HG02610 (cell line): ENCODE measurements at regions not wholly inside any gene's neighbourhood (a gene's known extent, or its start where the extent isn't known, plus 50 kb on each side); places are given as distances from the start of the nearest gene placed in this dataset.

Experiments used
- ATAC-seq: cut with Tn5 transposase; IDR thresholded peaks from one replicate; pipeline ENCODE4 v1.9.1; 2021; ENCODE audit warnings: mild to moderate bottlenecking, moderate library complexity; ENCODE audit not compliant: unreplicated experiment

- no peak for ATAC-seq
Observed at GRCh38 chr2:9738062-9738461, 105.2 kb upstream of the TAF1B start.

DNA sequence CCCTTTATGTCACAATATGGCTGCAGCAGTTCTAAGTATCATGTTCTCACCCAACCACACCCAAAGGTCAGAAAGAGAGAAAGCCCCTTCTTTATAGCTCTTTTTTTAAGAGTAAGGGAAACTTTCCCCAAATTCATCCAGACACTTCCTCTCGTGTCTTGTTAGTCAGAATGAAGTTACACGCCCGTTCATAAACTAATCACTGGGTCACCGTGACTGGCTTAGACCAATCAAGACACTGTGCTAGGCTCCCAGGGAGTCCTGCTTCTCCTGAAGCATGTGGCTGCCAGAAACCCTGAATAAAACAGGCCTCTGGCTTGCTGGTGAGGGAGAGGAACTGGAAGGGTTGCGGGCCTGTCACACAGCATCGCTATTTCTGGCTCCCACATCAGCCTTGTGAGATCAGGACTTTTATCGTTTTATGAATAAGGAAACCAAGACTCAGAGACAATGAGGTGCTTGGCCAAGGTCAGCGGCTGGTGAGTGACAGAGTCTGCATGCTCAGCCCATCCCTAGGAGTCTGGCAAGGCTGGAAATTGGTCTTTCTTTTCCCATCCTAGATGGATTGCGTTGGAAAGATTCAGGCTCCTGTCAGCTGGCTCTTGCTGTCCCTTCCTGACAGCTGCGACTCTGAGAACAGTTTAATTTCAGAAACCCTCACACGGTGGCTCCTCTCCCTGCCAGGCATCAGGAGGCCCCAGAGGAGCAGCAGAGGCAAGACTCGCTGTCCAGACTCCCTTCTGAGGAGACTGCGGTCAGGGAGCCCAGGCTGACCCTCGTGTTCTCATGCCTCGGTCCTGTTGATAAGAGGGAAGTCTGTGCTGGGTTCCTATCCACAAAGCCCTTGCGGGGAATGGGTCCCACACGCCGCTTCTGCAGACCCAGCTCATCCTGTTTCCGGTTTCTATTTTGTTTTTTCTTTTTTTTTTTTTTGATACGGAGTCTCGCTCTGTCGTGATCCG, 104.5 kb upstream of the TAF1B start:
- peak; percentile 80 for ATAC-seq

GRCh38 chr2:9739531-9739964, 103.7 kb upstream of the TAF1B start:
- peak; percentile 44 for ATAC-seq

GRCh38 chr2:9740382-9741073, 102.7 kb upstream of the TAF1B start:
- no peak for ATAC-seq

DNA sequence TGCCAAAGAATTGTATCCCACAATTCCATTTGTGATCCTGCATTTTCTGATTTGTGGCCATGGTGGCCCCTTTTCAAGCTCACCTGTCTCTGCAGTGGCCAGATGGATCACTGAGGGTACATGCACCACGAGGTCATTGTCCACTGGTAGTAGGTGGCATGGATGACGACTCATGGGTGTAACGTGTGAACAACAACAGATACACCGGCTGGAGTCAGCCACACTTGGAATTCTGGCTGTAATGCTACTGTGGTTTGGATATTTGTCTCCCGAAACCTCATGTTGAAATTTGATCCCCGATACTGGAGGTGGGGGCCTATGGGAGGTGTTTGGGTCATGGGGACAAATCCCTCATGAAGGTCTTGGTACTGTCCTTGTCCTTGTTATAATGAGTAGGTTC, 102.2 kb upstream of the TAF1B start:
- ATAC-seq: no peak

DNA sequence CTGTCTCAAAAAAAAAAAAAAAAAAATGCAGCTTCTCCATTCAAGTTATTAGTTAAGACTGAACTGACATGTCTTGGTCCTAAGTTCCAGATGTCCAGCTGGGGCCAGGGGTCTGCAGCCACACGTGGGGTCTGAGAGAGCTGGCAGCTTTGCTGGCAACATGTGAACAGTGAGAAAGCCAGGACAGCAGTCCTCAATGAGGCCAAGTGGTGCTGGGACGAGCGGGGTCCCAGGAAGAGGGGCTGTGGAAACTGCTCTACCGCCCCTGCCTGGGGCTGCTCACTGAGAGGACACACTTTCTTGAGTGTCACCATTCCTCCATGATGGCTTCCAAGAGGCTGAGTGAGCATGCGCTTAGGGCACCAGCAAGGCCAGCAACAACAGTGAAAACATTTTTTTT, 100.7 kb upstream of the TAF1B start:
- no peak for ATAC-seq

GRCh38 chr2:9744256-9745004, 98.8 kb upstream of the TAF1B start:
- ATAC-seq: no peak

GRCh38 chr2:9745153-9745899, 97.9 kb upstream of the TAF1B start:
- ATAC-seq: no peak

GRCh38 chr2:9747396-9747795, 95.9 kb upstream of the TAF1B start:
- no peak for ATAC-seq

- peak; percentile 48 for ATAC-seq
Observed at GRCh38 chr2:9748577-9748976, 94.7 kb upstream of the TAF1B start.

- no peak for ATAC-seq
Observed at GRCh38 chr2:9749546-9750223, 93.6 kb upstream of the TAF1B start.

- ATAC-seq: no peak
Observed at GRCh38 chr2:9750224-9751215, 92.8 kb upstream of the TAF1B start.

GRCh38 chr2:9751831-9752230, 91.4 kb upstream of the TAF1B start:
- ATAC-seq: no peak

DNA sequence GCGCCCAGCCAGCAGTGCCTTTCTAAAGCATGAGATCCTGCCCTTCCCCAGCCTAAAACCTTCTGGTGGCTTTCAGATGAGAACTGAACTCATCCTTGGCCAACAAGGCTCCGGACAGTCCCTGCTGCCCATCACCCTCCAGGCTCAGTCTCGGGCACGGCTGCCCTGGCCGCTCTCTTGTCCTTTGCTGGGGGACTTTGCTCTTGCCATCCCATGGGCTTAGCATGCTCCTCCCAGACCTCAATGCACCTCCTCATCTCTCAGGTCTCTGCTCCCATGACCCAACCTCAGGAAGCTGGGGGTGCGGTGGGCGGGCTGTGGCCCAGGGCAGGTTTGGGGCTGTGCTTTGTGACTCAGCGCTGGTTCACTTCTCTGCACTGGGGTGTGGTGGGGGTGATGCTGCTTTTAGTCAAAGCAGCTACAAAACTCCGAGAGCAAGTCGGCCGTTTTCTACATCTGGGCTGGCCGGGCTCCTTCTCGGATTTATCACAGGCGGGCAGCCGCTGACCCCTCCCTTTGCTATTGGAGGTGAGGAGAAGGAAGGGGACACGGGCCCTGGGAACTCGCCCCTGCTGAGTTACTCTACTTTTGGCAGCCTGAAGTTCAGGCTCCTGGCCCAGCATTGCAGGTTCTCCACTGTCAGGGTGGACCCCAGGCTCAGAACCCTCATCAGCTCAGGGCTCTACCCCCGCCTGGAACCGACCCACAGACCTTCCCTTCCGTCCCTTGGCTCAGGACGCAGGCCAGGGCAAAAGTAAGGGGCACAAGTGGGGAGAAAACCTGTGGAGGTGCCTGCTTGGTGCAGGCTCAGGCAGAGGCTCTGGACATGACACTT, 90.6 kb upstream of the TAF1B start:
- no peak for ATAC-seq

- peak; percentile 64 for ATAC-seq
Observed at GRCh38 chr2:9753276-9753600, 90.0 kb upstream of the TAF1B start.

DNA sequence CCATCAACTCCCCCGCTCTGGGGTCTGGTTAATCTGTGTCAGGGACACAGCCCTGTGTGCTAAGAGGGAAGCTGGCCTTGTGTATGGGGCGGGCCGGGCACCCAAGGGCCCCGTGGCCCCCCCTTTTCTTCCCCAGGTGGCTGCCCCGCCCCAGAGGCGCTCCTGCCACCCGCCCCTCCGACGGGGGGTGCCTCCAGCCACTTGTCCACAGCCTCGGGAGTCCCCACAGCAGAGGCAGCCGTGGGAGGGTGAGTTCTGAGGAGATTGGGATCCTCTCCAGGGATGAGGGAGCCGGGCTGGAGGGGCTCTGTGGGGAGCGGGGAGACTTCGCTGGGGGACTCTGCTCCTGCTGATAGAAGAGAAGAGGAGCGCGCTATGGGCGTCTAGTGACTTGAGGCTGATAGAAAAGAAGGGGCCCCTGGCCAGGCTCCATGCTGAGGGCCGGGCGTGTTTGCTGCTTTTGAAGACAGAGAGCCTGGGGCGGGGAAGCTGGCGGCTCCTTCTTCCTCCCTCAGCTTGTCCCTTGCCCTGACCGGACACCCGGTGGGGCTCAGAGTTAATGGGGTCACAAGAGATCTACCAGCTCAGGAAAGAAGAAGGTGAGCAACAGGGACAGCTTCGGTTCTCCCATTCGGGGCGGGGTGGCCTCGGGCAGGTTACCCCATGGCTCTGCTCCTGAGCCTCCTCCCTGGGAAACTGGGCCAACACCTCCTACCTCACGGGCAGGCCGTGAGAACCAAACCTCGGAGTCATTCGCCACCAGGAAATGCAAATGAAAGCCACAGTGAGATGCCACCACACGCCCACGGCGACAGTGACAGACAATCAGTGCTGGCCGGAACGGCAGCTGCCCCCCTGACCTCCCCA, 89.4 kb upstream of the TAF1B start:
- ATAC-seq: peak; percentile 32

DNA sequence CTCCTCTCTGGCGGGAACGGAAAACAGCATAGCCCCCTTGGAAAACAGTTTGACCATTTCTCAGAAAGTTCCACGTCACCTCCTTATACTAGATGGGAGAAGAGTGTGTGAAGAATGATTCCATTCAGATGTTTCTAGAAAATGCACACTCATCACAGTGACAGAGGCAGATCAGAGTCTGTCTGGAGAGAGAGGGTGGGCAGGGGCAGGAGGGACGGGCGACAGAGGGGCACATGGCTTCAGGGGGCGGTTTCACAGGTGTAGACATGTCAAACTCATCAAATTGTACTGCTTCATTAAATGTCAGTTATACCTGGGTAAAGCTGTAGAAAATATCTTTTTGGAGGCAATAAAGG, 88.8 kb upstream of the TAF1B start:
- ATAC-seq: no peak
